Stimulated activated naive B cell treated with anti-CD40 and anti-IgM and Interleukin-4, amounts not matched to agents 10 μg/mL and 1 μg/mL and 100 μg/mL, for 72 hours (primary cell): ENCODE measurements at regions not wholly inside any gene's neighbourhood (a gene's known extent, or its start where the extent isn't known, plus 50 kb on each side); places are given as distances from the start of the nearest gene placed in this dataset.

Experiments used
- ATAC-seq, 2 donors: fragments of 150-1000 bp; cut with Tn5 transposase; replicated peaks; 2 replicates each; pipeline ENCODE4 v1.10.0; 2021; ENCODE audit warnings: moderate library complexity in 1 of 2
- DNase-seq: peaks from one replicate; pipeline ENCODE4 v3.0.0; 2021
- H3K27ac Mint-ChIP-seq: one replicate; pipeline ENCODE4 v1.8.0; 2022; ENCODE audit warnings: mild to moderate bottlenecking, mixed read lengths
- H3K27me3 Mint-ChIP-seq, 2 donors: one replicate each; pipeline ENCODE4 v1.8.0; 2022; ENCODE audit warnings: mixed read lengths in 2 of 2
- H3K36me3 Mint-ChIP-seq, 2 donors: one replicate each; pipeline ENCODE4 v1.8.0; 2022; ENCODE audit warnings: mixed read lengths in 2 of 2, mild to moderate bottlenecking in 1 of 2
- H3K4me1 Mint-ChIP-seq, 2 donors: one replicate each; pipeline ENCODE4 v1.8.0; 2022; ENCODE audit warnings: mixed read lengths in 2 of 2, mild to moderate bottlenecking in 1 of 2
- H3K4me3 Mint-ChIP-seq, 2 donors: one replicate each; pipeline ENCODE4 v1.8.0; 2022; ENCODE audit warnings: mild to moderate bottlenecking in 2 of 2, mixed read lengths in 2 of 2, moderate library complexity in 1 of 2
- H3K9me3 Mint-ChIP-seq, 2 donors: one replicate each; pipeline ENCODE4 v1.8.0; 2022; ENCODE audit warnings: mixed read lengths in 2 of 2, mild to moderate bottlenecking in 1 of 2

DNA sequence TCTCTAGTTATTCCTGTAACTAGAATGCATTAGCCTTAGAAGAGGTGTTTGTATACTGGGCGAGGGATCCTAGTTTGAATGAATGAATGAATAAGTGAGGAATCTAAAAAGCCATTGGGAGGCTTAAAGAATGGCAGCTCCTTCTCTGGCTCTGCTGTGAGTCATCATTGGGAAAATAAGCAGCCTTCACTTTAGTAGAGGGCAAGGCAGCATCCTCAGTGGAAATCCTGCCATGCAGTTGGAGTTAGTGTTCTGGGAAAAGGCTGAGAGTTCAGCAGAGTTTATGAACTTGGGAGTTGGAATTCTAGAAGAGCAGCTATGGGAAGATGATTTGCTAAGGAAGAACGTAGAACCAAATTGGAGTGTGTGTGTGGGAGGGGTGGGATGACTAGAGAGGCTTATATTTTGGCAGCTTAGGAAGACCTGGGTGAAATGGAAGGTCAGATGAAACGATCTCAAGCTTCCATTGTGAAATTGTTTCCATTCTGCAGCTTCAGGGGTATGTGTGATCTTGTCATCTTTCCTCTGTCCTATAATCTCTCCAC, 120.8 kb downstream of the PTCSC3 start:
- no peak overlapping the region for H3K4me3 Mint-ChIP-seq
- peaks cover 0 to 10% of the 10 kb centered on the region in 2 donors for H3K27me3 Mint-ChIP-seq
- H3K9me3 Mint-ChIP-seq = no peaks in the 10 kb centered on the region
- no peaks in the 10 kb centered on the region for H3K4me1 Mint-ChIP-seq
- ATAC-seq (no peak), DNase-seq (no peak)
- H3K27ac Mint-ChIP-seq = no peak overlapping the region
- H3K36me3 Mint-ChIP-seq = no peaks in the 10 kb centered on the region

DNA sequence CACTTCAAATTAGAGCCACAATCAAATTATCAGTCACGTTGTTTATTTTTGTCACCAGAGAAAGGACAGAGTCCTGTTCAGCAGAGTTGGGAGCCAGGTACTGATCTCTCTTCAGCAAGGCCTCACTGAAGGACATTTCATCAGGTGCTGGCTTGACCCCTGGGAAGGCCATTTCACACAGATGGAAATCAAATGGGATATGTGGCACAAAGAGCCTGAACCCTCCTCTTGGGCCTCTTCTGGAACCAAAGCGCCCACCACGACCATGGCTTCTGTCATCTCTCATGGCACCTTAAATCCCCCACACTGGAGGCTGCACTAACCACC, 121.5 kb downstream of the PTCSC3 start:
- ATAC-seq = no peak
- Mint-ChIP-seq H3K36me3 (no peaks in the 10 kb centered on the region), H3K4me1 (no peaks in the 10 kb centered on the region), H3K27me3 (peaks cover 0 to 8% of the 10 kb centered on the region in 2 donors), H3K27ac (no peak overlapping the region), H3K4me3 (no peak overlapping the region), H3K9me3 (no peaks in the 10 kb centered on the region)
- DNase-seq = no peak

DNA sequence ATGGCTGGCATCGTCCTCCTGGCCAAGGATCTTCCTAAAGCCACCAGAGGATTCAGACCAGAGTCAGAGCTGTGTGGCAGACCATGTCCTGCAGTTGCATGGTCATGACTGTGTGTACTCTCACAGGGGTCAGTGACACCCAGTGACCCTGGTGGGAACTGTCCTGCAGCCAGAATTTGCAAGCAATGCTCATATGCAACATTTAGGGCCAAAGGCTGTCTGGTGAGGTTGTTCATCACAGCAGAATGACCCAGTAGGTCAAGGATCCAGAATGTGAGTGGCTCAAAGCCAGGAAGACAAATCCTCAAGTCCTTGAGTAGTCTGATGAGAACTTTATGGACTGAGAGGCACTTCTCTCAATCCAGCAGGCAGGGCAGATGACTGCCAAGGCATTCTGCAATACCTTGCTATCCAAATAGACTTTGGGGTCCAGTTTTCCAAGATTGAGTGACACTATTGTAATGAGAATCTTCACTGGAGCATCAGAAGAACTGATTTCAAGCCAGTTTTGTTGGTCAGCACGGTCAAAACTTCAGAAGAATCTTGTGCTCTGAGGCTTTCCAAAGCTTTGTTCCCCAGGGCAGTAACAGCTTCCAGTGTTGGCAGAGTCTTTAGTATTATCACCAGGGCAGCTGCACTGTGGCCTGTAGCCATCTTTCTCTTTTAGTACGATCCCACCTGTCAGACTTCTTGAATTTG, 122.0 kb downstream of the PTCSC3 start:
- Mint-ChIP-seq H3K36me3 (no peaks in the 10 kb centered on the region), H3K4me1 (no peaks in the 10 kb centered on the region), H3K4me3 (no peak overlapping the region), H3K27me3 (peaks cover 0 to 8% of the 10 kb centered on the region in 2 donors), H3K27ac (no peak overlapping the region), H3K9me3 (no peaks in the 10 kb centered on the region)
- no peak for DNase-seq
- ATAC-seq = no peak

DNA sequence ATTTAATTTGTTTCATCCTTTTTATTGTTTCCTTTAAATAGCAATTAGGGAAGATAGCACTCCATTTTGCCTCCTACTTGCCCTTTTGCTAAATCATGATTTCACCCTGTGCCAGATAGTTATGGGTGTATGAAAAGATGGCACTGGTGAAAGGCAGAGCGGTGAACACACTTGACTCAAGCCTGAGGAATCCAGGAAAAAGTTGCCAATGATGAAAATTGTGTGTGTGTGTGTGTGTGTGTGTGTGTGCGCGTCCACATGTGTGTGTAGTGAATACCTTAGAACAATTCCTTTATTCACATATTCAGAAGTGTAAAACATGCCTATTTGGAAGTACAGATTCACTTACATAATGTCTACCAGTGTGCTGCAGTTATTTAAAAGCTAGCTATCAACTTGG, 123.8 kb downstream of the PTCSC3 start:
- Mint-ChIP-seq H3K4me1 (no peaks in the 10 kb centered on the region), H3K27ac (no peak overlapping the region), H3K4me3 (no peak overlapping the region), H3K27me3 (peaks cover 0 to 8% of the 10 kb centered on the region in 2 donors), H3K36me3 (no peaks in the 10 kb centered on the region), H3K9me3 (no peaks in the 10 kb centered on the region)
- DNase-seq (no peak), ATAC-seq (no peak)

DNA sequence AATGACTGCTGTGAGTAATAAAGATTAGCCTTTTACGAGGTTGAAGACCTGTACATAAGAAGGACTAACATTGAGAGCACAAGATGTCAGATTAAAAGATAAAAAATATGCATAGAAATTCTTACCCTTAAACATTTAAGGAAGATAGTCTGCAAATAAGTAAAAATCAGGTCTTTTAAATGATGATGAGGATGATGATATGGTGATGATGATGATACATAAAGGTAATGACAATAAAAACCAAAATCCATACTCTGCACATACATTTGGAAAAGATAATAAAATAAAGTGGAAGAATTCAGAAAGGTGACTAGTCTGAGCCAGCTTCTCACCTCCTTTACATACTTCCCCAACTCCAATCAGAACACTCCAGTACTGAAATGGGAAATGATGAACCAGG, 124.5 kb downstream of the PTCSC3 start:
- Mint-ChIP-seq H3K36me3 (no peaks in the 10 kb centered on the region), H3K9me3 (no peaks in the 10 kb centered on the region), H3K27me3 (peaks cover 0 to 8% of the 10 kb centered on the region in 2 donors), H3K4me1 (no peaks in the 10 kb centered on the region), H3K4me3 (no peak overlapping the region), H3K27ac (no peak overlapping the region)
- DNase-seq = no peak
- ATAC-seq = no peak

DNA sequence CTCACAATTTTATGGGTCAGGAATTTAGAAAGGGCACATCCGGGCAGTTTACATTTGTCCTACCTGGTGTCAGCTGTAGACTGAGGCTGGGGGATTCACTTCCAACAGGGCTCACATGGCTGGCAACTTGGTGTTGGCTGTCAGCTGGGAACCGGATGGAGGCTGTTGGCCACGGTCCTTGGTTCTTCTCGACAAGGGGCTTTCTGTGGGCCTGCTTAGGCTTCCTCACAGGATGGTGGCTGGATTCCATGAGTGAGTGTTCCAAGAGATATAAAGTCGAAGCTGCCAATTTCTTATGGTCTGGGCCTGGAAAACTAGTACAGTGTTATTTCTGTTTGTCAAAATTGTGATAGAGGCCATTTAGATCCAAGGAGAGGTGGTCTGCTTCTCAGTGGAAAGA, 127.9 kb downstream of the PTCSC3 start:
- no peaks in the 10 kb centered on the region for H3K4me1 Mint-ChIP-seq
- no peaks in the 10 kb centered on the region for H3K9me3 Mint-ChIP-seq
- no peak for ATAC-seq
- no peak overlapping the region for H3K4me3 Mint-ChIP-seq
- peaks cover 0 to 3% of the 10 kb centered on the region in 2 donors for H3K27me3 Mint-ChIP-seq
- H3K36me3 Mint-ChIP-seq = no peaks in the 10 kb centered on the region
- no peak overlapping the region for H3K27ac Mint-ChIP-seq
- no peak for DNase-seq

DNA sequence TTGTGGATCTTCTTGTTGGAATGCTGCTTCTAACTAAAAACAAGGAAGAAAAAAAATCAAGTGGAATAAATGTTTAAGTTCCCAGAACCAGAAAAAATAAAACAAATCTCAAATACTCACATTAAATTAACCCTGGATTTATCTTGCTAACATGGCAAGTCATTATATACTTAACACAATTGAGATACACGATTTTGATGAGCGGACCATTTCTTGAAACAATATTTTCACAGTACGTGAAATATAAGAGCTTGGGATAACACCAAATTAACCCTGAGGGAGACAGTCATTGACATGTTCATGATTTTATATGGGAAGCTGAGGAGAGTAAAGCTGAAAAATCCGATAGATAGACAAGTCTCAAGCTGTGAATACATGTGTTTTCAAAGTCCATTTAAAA, 128.6 kb downstream of the PTCSC3 start:
- DNase-seq (no peak), ATAC-seq (no peak)
- Mint-ChIP-seq H3K27me3 (peaks cover 0 to 3% of the 10 kb centered on the region in 2 donors), H3K4me3 (no peak overlapping the region), H3K36me3 (no peaks in the 10 kb centered on the region), H3K27ac (no peak overlapping the region), H3K9me3 (no peaks in the 10 kb centered on the region), H3K4me1 (no peaks in the 10 kb centered on the region)

DNA sequence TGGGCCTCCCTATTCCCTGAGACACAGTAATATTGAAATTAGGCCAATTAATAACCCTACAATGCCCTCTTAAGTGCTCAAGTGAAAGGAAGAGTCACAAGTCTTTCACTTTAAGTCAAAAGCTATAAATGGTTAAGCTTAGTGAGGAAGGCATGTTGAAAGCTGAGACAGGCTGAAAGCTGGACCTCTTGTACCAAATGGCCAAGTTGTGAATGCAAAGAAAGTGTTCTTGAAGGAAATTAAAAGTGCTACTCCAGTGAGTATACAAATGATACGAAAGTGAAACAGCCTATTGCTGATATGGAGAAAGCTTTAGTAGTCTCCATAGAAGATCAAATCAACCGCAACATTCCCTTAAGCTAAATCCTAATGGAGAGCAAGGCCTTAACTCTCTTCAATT, 140.8 kb downstream of the PTCSC3 start:
- no peak for ATAC-seq
- no peak overlapping the region for H3K4me3 Mint-ChIP-seq

DNA sequence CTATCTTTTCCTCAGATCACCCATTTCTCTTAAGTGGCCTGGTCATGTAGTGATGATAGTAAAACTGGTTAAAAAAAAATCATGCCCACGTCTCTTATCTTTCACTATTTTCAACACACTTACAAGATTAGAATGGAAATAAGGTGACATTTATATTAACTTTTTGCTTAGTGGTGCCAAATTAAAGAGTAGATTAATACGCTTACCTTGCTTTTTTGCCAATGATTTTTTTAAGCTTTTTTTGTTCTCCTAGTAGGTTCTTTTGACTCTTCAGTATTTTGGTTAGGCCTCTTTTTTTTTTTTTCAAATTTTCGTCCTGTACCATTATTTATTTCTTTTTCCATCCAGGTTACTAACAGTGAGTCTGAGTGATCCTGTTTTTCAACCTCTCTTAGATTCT, 147.9 kb downstream of the PTCSC3 start:
- Mint-ChIP-seq H3K4me3 (no peak overlapping the region), H3K9me3 (peaks cover 2 to 3% of the 10 kb centered on the region in 2 donors), H3K36me3 (no peaks in the 10 kb centered on the region), H3K4me1 (no peaks in the 10 kb centered on the region), H3K27ac (no peak overlapping the region), H3K27me3 (peaks cover 3 to 17% of the 10 kb centered on the region in 2 donors)
- DNase-seq = no peak
- no peak for ATAC-seq

More for the DNA sequence above, 140.8 kb downstream of the PTCSC3 start:
- H3K4me1 Mint-ChIP-seq = no peaks in the 10 kb centered on the region
- H3K9me3 Mint-ChIP-seq = peaks cover 0 to 3% of the 10 kb centered on the region in 2 donors
- H3K36me3 Mint-ChIP-seq = no peaks in the 10 kb centered on the region
- DNase-seq = no peak
- no peak overlapping the region for H3K27ac Mint-ChIP-seq
- H3K27me3 Mint-ChIP-seq = peaks cover 0 to 9% of the 10 kb centered on the region in 2 donors

DNA sequence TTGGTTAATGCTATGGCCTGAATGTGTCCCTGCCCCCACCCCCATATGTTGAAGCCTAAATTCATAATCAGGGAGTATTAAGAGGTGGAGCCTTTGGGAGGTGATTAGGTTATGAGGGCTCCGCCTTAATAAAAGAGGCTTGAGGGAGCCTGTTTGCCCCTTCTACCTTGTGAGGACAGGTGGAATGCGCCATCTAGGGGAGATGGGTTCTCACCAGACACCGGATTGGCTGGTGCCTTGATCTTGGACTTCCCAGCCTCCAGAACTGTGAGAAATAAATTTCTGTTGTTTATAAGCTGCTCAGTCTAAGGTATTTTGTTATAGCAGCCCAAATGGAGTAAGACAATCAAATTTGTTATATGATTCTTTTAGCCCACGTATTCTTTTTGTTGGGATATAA, 148.3 kb downstream of the PTCSC3 start:
- Mint-ChIP-seq H3K27me3 (peaks cover 3 to 13% of the 10 kb centered on the region in 2 donors), H3K27ac (no peak overlapping the region), H3K4me1 (no peaks in the 10 kb centered on the region), H3K4me3 (no peak overlapping the region), H3K9me3 (peaks cover 2 to 3% of the 10 kb centered on the region in 2 donors), H3K36me3 (no peaks in the 10 kb centered on the region)
- DNase-seq = no peak
- no peak for ATAC-seq

DNA sequence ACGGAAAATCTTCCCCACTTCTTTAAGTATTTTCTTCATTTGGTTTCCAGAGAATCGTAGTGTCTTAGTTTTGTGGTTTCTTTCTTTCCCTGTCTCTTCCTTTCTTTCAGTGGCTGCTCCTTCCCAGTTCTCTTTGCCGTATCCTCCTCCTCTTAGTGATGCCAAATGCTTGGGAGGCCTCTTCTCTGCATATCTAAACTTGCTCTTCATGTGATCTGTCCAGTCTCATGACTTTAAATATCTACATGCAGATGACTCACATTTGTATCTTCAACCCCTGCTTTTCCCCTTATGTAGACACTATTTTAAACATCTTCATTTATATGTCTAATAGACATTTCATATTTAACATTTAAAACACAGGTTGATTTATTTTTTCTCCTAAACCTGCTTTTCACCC, 149.2 kb downstream of the PTCSC3 start:
- Mint-ChIP-seq H3K27me3 (peaks cover 3 to 11% of the 10 kb centered on the region in 2 donors), H3K9me3 (peaks cover 2 to 3% of the 10 kb centered on the region in 2 donors), H3K27ac (no peak overlapping the region), H3K4me3 (no peak overlapping the region), H3K36me3 (no peaks in the 10 kb centered on the region), H3K4me1 (no peaks in the 10 kb centered on the region)
- DNase-seq = no peak
- ATAC-seq = no peak

DNA sequence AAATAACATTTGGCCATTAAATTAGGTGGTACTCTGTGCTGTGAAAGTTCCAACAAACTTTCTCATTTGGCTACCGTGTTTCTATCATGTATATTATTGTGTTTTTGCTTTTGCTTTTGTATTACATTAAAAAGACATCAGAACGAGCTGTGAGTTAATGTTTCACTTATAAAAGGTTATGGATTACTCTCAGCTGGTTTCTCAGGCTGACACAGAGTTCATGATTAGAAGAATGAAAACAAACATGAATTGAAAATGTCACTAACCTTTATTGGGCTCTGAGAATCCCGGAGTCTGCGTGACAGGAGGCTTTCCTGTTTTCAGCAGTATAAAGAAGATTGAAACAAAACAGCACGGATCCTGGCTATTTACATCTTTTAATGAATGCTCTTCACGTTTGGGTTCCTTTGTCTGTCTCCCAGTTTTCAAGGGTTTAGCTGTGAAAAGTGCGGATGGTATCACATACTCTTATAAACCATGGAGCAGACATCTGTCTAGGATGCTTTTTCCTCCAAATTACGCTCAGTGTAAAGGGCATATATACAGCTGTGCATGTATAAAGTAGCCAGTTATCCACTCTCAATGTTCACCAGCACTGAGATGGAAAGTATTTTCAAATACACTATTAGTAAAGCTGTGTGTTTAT, 153.6 kb downstream of the PTCSC3 start:
- Mint-ChIP-seq H3K4me1 (no peaks in the 10 kb centered on the region), H3K27me3 (peaks cover 3 to 8% of the 10 kb centered on the region in 2 donors), H3K4me3 (no peak overlapping the region), H3K27ac (no peak overlapping the region), H3K36me3 (no peaks in the 10 kb centered on the region), H3K9me3 (peaks cover 0 to 3% of the 10 kb centered on the region in 2 donors)
- DNase-seq (no peak), ATAC-seq (no peak)

DNA sequence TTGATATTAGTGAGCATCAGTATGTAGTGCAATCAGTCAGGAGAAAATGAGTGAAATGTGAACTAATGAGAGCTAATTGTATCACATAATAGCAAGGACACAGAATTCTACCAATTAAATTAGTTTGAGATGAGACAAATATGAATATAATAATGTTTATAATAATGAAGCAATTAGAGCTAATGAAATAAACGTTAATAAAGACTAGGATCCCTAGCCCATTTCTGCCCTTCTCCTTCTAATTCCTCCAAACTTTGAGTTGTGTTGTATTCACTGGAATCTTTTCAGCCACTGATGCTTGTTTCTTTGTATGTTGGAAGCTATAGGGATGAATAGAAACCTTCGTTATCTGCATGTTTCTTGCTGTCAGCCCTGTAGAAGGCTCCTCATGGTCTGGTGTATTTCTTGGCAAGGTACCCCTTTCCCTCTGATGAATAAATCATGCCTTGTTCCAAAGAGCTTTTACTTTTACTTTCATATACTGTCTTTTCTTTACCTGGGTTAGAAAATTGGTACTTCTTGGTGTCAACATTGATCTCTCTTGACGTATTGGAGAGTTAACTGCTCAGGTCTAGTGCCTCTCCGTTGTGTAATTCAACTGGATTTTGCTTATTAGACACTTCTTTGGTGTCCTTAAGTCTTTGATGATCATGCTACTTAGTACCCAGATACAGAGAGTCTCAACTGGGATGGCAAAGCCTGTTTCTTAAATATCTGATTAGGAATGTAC, 154.8 kb downstream of the PTCSC3 start:
- H3K36me3 Mint-ChIP-seq = no peaks in the 10 kb centered on the region
- no peak for ATAC-seq
- H3K9me3 Mint-ChIP-seq = peaks cover 0 to 3% of the 10 kb centered on the region in 2 donors
- H3K4me1 Mint-ChIP-seq = no peaks in the 10 kb centered on the region
- no peak for DNase-seq
- H3K4me3 Mint-ChIP-seq = no peak overlapping the region
- no peak overlapping the region for H3K27ac Mint-ChIP-seq
- H3K27me3 Mint-ChIP-seq = peaks cover 0 to 3% of the 10 kb centered on the region in 2 donors

DNA sequence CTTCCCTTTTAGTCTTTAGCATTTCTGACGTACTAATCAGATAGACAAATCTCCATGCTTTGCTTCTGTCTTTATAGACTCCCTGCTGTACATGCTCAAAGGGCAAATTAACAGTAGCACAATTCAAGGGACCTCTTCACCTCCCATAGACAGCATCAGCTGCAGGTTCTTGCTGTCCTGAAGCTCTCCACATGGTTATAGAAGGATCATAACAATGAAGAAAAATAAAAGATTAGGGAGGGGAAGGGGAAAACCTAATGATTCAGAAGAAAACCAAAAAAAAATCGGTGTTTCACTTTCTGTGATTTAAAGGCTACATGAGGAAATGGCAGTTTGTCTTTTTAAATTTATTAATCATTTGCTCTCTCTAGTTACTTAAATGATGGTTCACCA, 155.5 kb downstream of the PTCSC3 start:
- ATAC-seq = no peak
- Mint-ChIP-seq H3K9me3 (peaks cover 0 to 3% of the 10 kb centered on the region in 2 donors), H3K27me3 (peaks cover 0 to 3% of the 10 kb centered on the region in 2 donors), H3K36me3 (no peaks in the 10 kb centered on the region), H3K4me3 (no peak overlapping the region), H3K27ac (no peak overlapping the region), H3K4me1 (no peaks in the 10 kb centered on the region)
- no peak for DNase-seq
